ENCODE measurements at regions not wholly inside any gene's neighbourhood (a gene's known extent, or its start where the extent isn't known, plus 50 kb on each side); places are given as distances from the start of the nearest gene placed in this dataset.

DNA sequence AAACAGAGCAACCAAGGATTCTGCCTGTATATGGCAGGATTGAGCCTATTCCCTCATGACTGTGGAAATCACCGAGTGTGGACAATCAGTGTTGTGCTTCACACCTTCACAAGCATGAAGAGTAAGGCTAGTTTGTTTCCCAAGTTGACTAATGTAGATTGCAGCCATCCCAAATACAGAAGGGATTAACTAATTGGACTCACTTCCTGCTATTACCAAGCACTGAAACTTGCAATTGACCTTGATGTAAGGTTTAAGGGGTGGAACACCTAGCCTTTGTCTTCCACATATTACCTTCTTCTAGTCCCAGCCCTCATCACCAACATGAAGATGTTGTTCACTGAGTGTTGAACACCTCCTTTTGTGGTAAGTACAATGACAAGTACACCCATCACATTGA is 120.9 kb upstream of the RND3 start:
- H3K9ac ChIP-seq (replicated peaks; ENCODE audit: extremely low read depth, insufficient read depth, low read length), result no peak overlapping the region
- CTCF ChIA-PET, result no interaction called here
- dilution Hi-C loops (cut with MboI; ENCODE audit: extremely low pct_ligation_motif_present, low sequenced_read_pairs), result no loop called here
- H3K4me3 ChIP-seq (replicated peaks in 1 of 3; ENCODE audit: insufficient read depth in 1 of 3, low read depth in 1 of 3, low read length in 3 of 3), result no peak overlapping the region
- peaks cover 7% of the 10 kb centered on the region for H3K4me1 ChIP-seq (ENCODE audit: control insufficient read depth, extremely low read depth, insufficient read depth, low read length)
- no peaks in the 10 kb centered on the region for H3K27me3 ChIP-seq (ENCODE audit: control insufficient read depth in 2 of 2, insufficient read depth in 2 of 2, low read length in 2 of 2)
- DNase-seq (ENCODE audit: low read depth, low spot score), result no peak
- no peak overlapping the region for H2AFZ ChIP-seq (ENCODE audit: low read depth, low read length)
- H3K9me1 ChIP-seq (replicated peaks; ENCODE audit: control insufficient read depth, extremely low read depth, insufficient read depth, low read length), result no peaks in the 10 kb centered on the region
- intact Hi-C loops (cut with micrococcal nuclease), result no loop called here
- POLR2A ChIA-PET, result no interaction called here
- TF ChIP-seq JUN (IDR thresholded peaks at IDR 0.05; ENCODE audit: borderline replicate concordance, insufficient read depth, insufficient read length, low read depth) (no peak), FOS (IDR thresholded peaks at IDR 0.05; ENCODE audit: borderline replicate concordance, insufficient read depth, low read length) (no peak), EZH2 (IDR thresholded peaks at IDR 0.05; ENCODE audit: borderline replicate concordance, low read depth, low read length, severe bottlenecking) (no peak), POLR2AphosphoS5 (IDR thresholded peaks at IDR 0.05; ENCODE audit: insufficient read depth, low read depth, low read length) (no peak), GATA2 (IDR thresholded peaks at IDR 0.05; ENCODE audit: insufficient read depth, insufficient read length, low read depth, low read length) (no peak), MYC (IDR thresholded peaks at IDR 0.05; ENCODE audit: low read depth, low read length) (no peak), POLR2A (IDR thresholded peaks at IDR 0.05; ENCODE audit: low read depth, low read length) (no peak)
- TF ChIP-seq, protein P1, sequence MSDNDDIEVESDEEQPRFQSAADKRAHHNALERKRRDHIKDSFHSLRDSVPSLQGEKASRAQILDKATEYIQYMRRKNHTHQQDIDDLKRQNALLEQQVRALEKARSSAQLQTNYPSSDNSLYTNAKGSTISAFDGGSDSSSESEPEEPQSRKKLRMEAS (IDR thresholded peaks at IDR 0.05; ENCODE audit: insufficient read depth, insufficient read length), result no peak
- TF ChIP-seq, protein P2, sequence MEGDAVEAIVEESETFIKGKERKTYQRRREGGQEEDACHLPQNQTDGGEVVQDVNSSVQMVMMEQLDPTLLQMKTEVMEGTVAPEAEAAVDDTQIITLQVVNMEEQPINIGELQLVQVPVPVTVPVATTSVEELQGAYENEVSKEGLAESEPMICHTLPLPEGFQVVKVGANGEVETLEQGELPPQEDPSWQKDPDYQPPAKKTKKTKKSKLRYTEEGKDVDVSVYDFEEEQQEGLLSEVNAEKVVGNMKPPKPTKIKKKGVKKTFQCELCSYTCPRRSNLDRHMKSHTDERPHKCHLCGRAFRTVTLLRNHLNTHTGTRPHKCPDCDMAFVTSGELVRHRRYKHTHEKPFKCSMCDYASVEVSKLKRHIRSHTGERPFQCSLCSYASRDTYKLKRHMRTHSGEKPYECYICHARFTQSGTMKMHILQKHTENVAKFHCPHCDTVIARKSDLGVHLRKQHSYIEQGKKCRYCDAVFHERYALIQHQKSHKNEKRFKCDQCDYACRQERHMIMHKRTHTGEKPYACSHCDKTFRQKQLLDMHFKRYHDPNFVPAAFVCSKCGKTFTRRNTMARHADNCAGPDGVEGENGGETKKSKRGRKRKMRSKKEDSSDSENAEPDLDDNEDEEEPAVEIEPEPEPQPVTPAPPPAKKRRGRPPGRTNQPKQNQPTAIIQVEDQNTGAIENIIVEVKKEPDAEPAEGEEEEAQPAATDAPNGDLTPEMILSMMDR (IDR thresholded peaks at IDR 0.05; ENCODE audit: extremely low read depth in 1 of 2, insufficient read depth in 1 of 2, low read depth in 1 of 2, low read length in 2 of 2), result no peak
- H3K36me3 ChIP-seq (ENCODE audit: control insufficient read depth in 2 of 2, extremely low read depth in 1 of 2, insufficient read depth in 2 of 2, low read length in 2 of 2), result no peaks in the 10 kb centered on the region
- H3K4me2 ChIP-seq (ENCODE audit: insufficient read depth, low read length), result no peak overlapping the region
- no peak overlapping the region for H3K27ac ChIP-seq (ENCODE audit: insufficient read depth, low read depth, low read length)
- no peaks in the 10 kb centered on the region for H4K20me1 ChIP-seq (replicated peaks; ENCODE audit: control insufficient read depth, extremely low read depth, insufficient read depth, low read length)
- no peak for FAIRE-seq
- no peaks in the 10 kb centered on the region for H3K79me2 ChIP-seq (ENCODE audit: control insufficient read depth, insufficient read depth, low read length)
- H3K9me3 ChIP-seq (replicated peaks; ENCODE audit: control insufficient read depth, insufficient read depth, low read length), result no peaks in the 10 kb centered on the region
- BruUV-seq (replicated peaks), result no TSS peak

All from endothelial cell of umbilical vein (primary cell).